ENCODE measurements at regions not wholly inside any gene's neighbourhood (a gene's known extent, or its start where the extent isn't known, plus 50 kb on each side); places are given as distances from the start of the nearest gene placed in this dataset.

- no peak overlapping the region for H3K27ac Mint-ChIP-seq
- H4K20me1 ChIP-seq (ENCODE audit: insufficient read depth, low read length) = no peaks in the 10 kb centered on the region
- H3K27ac ChIP-seq (ENCODE audit: low read depth in 1 of 2, low read length in 2 of 2) = no peak overlapping the region
- no peaks in the 10 kb centered on the region for H3K4me1 Mint-ChIP-seq
- H3K36me3 Mint-ChIP-seq = no peaks in the 10 kb centered on the region
- no peak for TF ChIP-seq CTCF (IDR thresholded peaks at IDR 0.05)
- DNase-seq = no peak
- no peaks in the 10 kb centered on the region for H3K79me2 ChIP-seq (ENCODE audit: insufficient read depth, low read length)
- no peak overlapping the region for H2AFZ ChIP-seq (ENCODE audit: insufficient read depth, low read depth, low read length, poor library complexity, severe bottlenecking)
- WGBS (ENCODE audit: insufficient coverage) = 57% methylated on average over 1 of the region's 5 CpGs
- H3K36me3 ChIP-seq (replicated peaks in 1 of 2; ENCODE audit: control insufficient read depth in 1 of 2, insufficient read depth in 2 of 2, low read length in 2 of 2) = no peaks in the 10 kb centered on the region
- peaks cover 0 to 19% of the 10 kb centered on the region in 2 donors for H3K9me3 ChIP-seq (replicated peaks in 1 of 2; ENCODE audit: control insufficient read depth in 1 of 2, insufficient read depth in 1 of 2, low read length in 2 of 2)
- H3K4me1 ChIP-seq (ENCODE audit: control insufficient read depth in 1 of 2, insufficient read depth in 2 of 2, low read length in 2 of 2) = no peaks in the 10 kb centered on the region
- peaks cover 0 to 18% (median 5%) of the 10 kb centered on the region in 7 donors for H3K9me3 Mint-ChIP-seq
- peaks cover 0 to 1% (median 0%) of the 10 kb centered on the region in 3 donors for H3K27me3 Mint-ChIP-seq (ENCODE audit: low read depth in 3 of 3)
- no peak overlapping the region for H3K4me3 ChIP-seq (replicated peaks in 1 of 3; ENCODE audit: low read depth in 2 of 3, low read length in 3 of 3)
- no peak overlapping the region for H3K4me3 Mint-ChIP-seq
- no peak overlapping the region for H3K9ac ChIP-seq (ENCODE audit: insufficient read depth, low read length, poor library complexity, severe bottlenecking)
- intact Hi-C loops (cut with micrococcal nuclease) = no loop called here
- H3K4me2 ChIP-seq (replicated peaks; ENCODE audit: extremely low read depth, low read length, poor library complexity, severe bottlenecking) = no peak overlapping the region
- H3K27me3 ChIP-seq (ENCODE audit: control insufficient read depth in 2 of 2, insufficient read depth in 2 of 2, low read length in 2 of 2) = no peaks in the 10 kb centered on the region
Observed at GRCh38 chr18:78108554-78108953, 858.9 kb downstream of the GALR1 start.

- Mint-ChIP-seq H3K36me3 (no peaks in the 10 kb centered on the region), H3K4me3 (no peak overlapping the region), H3K27me3 (ENCODE audit: low read depth in 3 of 3) (peaks cover 0 to 1% (median 0%) of the 10 kb centered on the region in 3 donors), H3K27ac (no peak overlapping the region), H3K9me3 (peaks cover 0 to 9% (median 2%) of the 10 kb centered on the region in 7 donors), H3K4me1 (no peaks in the 10 kb centered on the region)
- H3K9me3 ChIP-seq (replicated peaks in 1 of 2; ENCODE audit: control insufficient read depth in 1 of 2, insufficient read depth in 1 of 2, low read length in 2 of 2) = peaks cover 0 to 3% of the 10 kb centered on the region in 2 donors
- H3K27me3 ChIP-seq (ENCODE audit: control insufficient read depth in 2 of 2, insufficient read depth in 2 of 2, low read length in 2 of 2) = no peaks in the 10 kb centered on the region
- no peak overlapping the region for H2AFZ ChIP-seq (ENCODE audit: insufficient read depth, low read depth, low read length, poor library complexity, severe bottlenecking)
- no peak overlapping the region for H3K9ac ChIP-seq (ENCODE audit: insufficient read depth, low read length, poor library complexity, severe bottlenecking)
- H3K4me2 ChIP-seq (replicated peaks; ENCODE audit: extremely low read depth, low read length, poor library complexity, severe bottlenecking) = no peak overlapping the region
- intact Hi-C loops (cut with micrococcal nuclease) = no loop called here
- no peaks in the 10 kb centered on the region for H3K79me2 ChIP-seq (ENCODE audit: insufficient read depth, low read length)
- no peak for TF ChIP-seq CTCF (IDR thresholded peaks at IDR 0.05)
- 93% methylated on average over 18 of the region's 22 CpGs for WGBS (ENCODE audit: insufficient coverage)
- no peaks in the 10 kb centered on the region for H3K36me3 ChIP-seq (replicated peaks in 1 of 2; ENCODE audit: control insufficient read depth in 1 of 2, insufficient read depth in 2 of 2, low read length in 2 of 2)
- no peak for DNase-seq
- no peaks in the 10 kb centered on the region for H4K20me1 ChIP-seq (ENCODE audit: insufficient read depth, low read length)
- H3K4me3 ChIP-seq (replicated peaks in 1 of 3; ENCODE audit: low read depth in 2 of 3, low read length in 3 of 3) = no peak overlapping the region
- H3K4me1 ChIP-seq (ENCODE audit: control insufficient read depth in 1 of 2, insufficient read depth in 2 of 2, low read length in 2 of 2) = no peaks in the 10 kb centered on the region
- no peak overlapping the region for H3K27ac ChIP-seq (ENCODE audit: low read depth in 1 of 2, low read length in 2 of 2)
Observed at GRCh38 chr18:78113136-78113939, 863.7 kb downstream of the GALR1 start.
